Muscle of leg (tissue), 3 donors: ENCODE measurements at regions not wholly inside any gene's neighbourhood (a gene's known extent, or its start where the extent isn't known, plus 50 kb on each side); places are given as distances from the start of the nearest gene placed in this dataset.

ENCODE experiments used
- DNase-seq: peaks from one replicate; pipeline ENCODE4 v3.0.0; 2013
- H3K27ac ChIP-seq: one replicate; pipeline ENCODE4 v1.5.1; 2013; ENCODE audit warnings: mild to moderate bottlenecking, low read length, control low read depth
- H3K27me3 ChIP-seq: one replicate; pipeline ENCODE4 v1.6.1; 2013; ENCODE audit warnings: low read length; ENCODE audit not compliant: control insufficient read depth, insufficient read depth
- H3K36me3 ChIP-seq: one replicate; pipeline ENCODE4 v1.6.1; 2013; ENCODE audit warnings: low read length; ENCODE audit not compliant: control insufficient read depth, insufficient read depth
- H3K4me1 ChIP-seq: one replicate; pipeline ENCODE4 v1.6.1; 2013; ENCODE audit warnings: low read length; ENCODE audit not compliant: control insufficient read depth, insufficient read depth
- H3K4me3 ChIP-seq: one replicate; pipeline ENCODE4 v1.5.1; 2013; ENCODE audit warnings: low read length, control low read depth
- H3K9me3 ChIP-seq: replicated peaks from 2 replicates; pipeline ENCODE4 v1.6.1; 2013; ENCODE audit warnings: low read depth, low read length; ENCODE audit not compliant: control insufficient read depth
- WGBS: methylation state at CpG from one replicate; pipeline ENCODE4 v1.1.5; 2013; ENCODE audit warnings: missing lambda C conversion rate; ENCODE audit not compliant: insufficient coverage; 5-methylcytosine and 5-hydroxymethylcytosine counted together

DNA sequence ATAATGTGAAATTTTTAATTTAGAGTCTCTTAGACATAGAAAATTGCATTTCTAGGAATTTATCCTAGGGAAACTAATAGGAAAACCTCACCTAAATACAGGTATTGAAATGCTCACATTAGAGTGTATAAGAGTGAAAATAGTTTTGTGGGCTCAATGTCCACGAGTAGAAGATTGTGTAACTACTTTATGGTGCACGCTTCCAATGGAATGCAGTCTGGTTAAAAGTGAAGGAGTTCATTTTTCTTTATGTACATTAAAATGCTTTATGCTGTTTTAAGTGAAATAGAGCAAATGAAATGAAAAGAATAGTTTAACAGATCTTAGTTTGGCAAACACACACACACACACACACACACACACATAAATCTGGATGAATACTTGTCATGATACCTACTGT, 278.2 kb downstream of the USP25 start:
- Histone ChIP-seq H3K27me3 (no peaks in the 10 kb centered on the region), H3K27ac (no peak overlapping the region), H3K9me3 (no peaks in the 10 kb centered on the region), H3K4me1 (no peaks in the 10 kb centered on the region), H3K4me3 (no peak overlapping the region), H3K36me3 (no peaks in the 10 kb centered on the region)
- WGBS, result no CpG with 5 or more reads among the region's 2 CpGs
- no peak for DNase-seq

DNA sequence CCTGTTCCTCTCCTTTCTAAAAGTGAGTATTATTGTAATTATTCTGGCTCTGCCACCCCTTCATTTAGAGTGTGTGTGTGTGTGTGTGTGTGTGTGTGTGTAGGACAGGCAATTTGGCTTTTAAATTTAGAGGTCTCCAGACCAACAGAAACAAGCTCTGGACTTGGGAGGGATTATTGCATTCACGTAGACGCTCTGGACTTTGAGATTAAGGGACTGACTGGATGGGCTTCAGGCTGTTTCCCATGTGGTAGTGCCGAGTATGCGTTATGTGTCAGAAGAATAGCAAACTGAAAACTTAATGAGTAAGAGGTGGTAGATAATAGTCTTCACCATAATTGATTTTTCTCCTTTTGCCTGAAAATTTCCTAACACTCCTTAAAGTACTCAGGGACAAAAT, 281.9 kb downstream of the USP25 start:
- WGBS, result no CpG with 5 or more reads among the region's 4 CpGs
- no peaks in the 10 kb centered on the region for H3K4me1 ChIP-seq
- no peaks in the 10 kb centered on the region for H3K27me3 ChIP-seq
- no peak for DNase-seq
- no peaks in the 10 kb centered on the region for H3K9me3 ChIP-seq
- H3K27ac ChIP-seq, result no peak overlapping the region
- H3K4me3 ChIP-seq, result no peak overlapping the region
- no peaks in the 10 kb centered on the region for H3K36me3 ChIP-seq

DNA sequence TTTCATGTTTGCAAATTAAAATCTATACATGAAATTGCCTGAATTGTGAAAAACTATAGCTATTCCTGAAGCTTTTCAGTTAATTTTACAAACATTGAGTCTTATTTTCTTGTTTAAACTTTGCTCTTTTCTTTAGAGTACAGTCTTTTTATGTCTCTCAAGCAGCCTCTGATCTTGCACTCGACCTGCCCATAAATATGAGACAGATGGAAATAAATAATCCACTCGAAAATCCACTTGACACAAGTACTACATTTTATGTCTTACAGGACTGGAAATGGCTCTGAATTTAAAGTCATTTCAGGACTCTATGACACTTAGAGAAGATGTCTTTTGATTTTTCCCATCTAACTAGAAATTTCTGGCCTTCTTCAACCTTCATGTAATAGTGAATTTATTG, 283.8 kb downstream of the USP25 start:
- H3K27me3 ChIP-seq, result no peaks in the 10 kb centered on the region
- no peak overlapping the region for H3K27ac ChIP-seq
- H3K4me3 ChIP-seq, result no peak overlapping the region
- DNase-seq, result no peak
- no CpG with 5 or more reads among the region's 2 CpGs for WGBS
- H3K4me1 ChIP-seq, result no peaks in the 10 kb centered on the region
- H3K9me3 ChIP-seq, result no peaks in the 10 kb centered on the region
- H3K36me3 ChIP-seq, result no peaks in the 10 kb centered on the region

DNA sequence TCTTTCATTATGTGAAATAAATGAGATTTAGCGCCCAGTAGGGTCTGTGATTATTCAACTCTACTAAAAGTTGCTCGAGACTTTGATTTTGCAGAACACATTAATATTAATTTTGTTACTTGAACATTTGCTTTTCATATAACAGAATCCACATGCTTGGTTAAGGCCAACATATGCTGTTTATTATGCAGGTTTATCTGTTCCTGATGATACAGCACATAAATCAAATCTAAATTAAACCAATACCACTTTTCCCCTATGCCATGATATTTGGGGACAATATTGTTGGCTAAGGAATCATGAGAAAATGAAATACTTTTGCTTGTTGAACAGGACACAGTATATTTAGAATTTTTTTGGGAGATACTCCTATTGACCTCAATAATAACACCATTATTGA, 291.1 kb downstream of the USP25 start:
- Histone ChIP-seq H3K4me3 (no peak overlapping the region), H3K27ac (no peak overlapping the region), H3K27me3 (no peaks in the 10 kb centered on the region), H3K4me1 (no peaks in the 10 kb centered on the region), H3K36me3 (no peaks in the 10 kb centered on the region), H3K9me3 (no peaks in the 10 kb centered on the region)
- no peak for DNase-seq
- WGBS, result no CpG with 5 or more reads among the region's 2 CpGs

DNA sequence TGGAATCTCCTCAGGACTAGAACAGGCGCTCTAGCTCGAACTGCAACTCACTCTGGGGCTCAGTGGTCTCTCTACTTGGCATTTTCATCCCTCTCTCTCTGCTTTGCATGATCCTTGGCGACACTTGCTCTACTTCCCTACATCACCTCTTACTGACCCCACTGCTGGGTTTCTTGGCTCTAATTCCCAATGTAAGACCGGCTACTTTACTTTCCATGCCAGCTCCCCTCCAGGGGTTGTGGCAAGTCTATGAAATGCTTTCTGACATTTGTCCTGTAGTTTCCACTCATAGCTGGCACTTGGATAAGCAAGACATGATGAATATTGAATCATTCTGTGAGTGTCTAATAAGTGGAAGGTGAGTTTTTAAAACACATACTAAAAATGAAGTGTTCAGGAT, 292.3 kb downstream of the USP25 start:
- 81% methylated on average over 3 of the region's 4 CpGs for WGBS

DNA sequence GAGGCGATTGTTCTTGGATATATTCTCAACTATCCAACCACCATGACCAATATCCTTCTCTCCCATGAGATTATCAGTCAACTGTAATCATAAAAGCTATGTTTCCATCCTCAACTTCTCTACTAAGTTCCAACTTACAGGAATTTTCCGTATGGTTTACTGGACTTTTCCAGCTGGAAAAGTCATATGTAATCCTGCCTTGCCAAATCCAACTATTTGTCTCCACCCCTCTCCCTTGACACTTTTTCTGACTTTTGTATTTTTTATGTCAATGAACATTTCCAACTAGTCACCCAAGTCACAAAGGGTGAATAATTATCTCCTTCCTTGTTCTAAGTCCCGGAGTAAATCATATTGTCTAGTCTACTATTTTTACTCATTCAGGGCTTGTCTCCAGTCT, 293.1 kb downstream of the USP25 start:
- Histone ChIP-seq H3K4me3 (no peak overlapping the region), H3K9me3 (no peaks in the 10 kb centered on the region), H3K27me3 (no peaks in the 10 kb centered on the region), H3K36me3 (no peaks in the 10 kb centered on the region), H3K27ac (no peak overlapping the region), H3K4me1 (no peaks in the 10 kb centered on the region)
- peak; percentile 91 for DNase-seq
- 62% methylated on average over 2 of the region's 3 CpGs for WGBS

More for the DNA sequence above, 292.3 kb downstream of the USP25 start:
- Histone ChIP-seq H3K36me3 (no peaks in the 10 kb centered on the region), H3K4me3 (no peak overlapping the region), H3K27ac (no peak overlapping the region), H3K9me3 (no peaks in the 10 kb centered on the region), H3K4me1 (no peaks in the 10 kb centered on the region), H3K27me3 (no peaks in the 10 kb centered on the region)
- DNase-seq, result no peak

DNA sequence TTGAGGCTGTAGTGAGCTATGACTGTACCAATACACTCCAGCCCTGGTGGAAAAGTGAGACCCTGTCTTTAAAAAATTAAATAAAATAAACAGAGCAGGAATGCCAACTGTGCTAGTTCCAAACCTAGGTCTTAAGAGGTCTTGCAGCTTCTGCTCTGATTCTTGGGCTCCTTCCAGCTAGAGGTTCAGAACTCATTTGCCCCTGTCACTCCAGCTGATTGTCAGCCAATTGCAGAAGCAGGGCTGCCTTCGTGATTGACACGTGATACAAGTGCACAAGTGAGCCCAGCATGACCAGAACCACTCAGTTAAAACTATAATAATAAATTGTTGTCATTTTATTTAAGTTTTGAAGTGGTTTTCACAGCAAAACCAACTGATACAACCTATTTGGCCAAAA, 298.4 kb downstream of the USP25 start:
- H3K4me3 ChIP-seq, result no peak overlapping the region
- H3K27me3 ChIP-seq, result no peaks in the 10 kb centered on the region
- H3K27ac ChIP-seq, result no peak overlapping the region
- no peaks in the 10 kb centered on the region for H3K9me3 ChIP-seq
- H3K36me3 ChIP-seq, result no peaks in the 10 kb centered on the region
- WGBS, result no CpG with 5 or more reads among the region's 2 CpGs
- DNase-seq, result peak; percentile 42
- H3K4me1 ChIP-seq, result no peaks in the 10 kb centered on the region

DNA sequence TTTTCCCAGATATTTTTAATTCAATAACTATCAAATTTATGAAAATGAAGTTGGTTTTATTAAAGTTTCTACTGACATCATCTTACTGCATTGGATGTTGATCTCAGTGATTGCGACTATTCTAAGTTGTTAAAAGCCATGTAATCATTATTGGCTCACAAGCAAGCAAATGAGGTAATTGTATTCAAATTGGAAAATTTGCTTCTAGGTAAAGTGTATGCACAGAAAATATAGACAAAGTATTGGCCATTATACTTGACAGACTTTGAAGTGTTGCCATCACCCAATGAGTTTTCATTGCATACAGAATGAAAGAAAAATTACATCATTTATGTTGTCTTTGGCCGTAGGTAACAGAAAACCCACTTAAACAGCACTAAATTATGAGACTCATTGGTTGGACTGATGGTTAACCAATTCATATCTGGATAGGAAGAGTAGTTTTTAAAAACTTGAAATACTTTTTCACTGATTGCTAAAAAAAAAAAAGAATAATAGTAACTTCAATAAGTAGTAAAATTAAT, 299.2 kb downstream of the USP25 start:
- Histone ChIP-seq H3K4me3 (no peak overlapping the region), H3K36me3 (no peaks in the 10 kb centered on the region), H3K9me3 (no peaks in the 10 kb centered on the region), H3K4me1 (no peaks in the 10 kb centered on the region), H3K27me3 (no peaks in the 10 kb centered on the region), H3K27ac (no peak overlapping the region)
- DNase-seq, result peak; percentile 57
- no CpG with 5 or more reads among the region's 2 CpGs for WGBS

DNA sequence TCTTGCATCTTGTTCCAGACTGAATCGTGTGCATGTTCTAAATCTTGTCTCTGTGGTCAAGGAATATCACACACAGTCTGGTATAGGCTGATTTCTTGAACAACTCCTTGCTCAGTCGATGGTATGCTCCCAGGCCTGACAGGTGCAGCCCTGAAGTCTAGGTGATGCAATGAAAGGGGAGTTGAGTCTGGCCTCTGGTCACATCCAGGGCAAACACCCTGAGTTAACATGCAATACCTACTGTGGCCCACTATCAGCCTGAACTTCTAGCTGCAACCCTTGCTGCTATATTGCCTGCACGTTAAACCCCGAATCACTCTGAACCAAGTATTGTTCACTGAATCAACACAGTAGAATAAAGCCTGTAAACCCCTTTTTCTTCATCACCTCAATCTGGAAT, 303.4 kb downstream of the USP25 start:
- WGBS, result 100% methylated on average over 2 of the region's 4 CpGs
- Histone ChIP-seq H3K36me3 (no peaks in the 10 kb centered on the region), H3K4me1 (no peaks in the 10 kb centered on the region), H3K4me3 (no peak overlapping the region), H3K9me3 (no peaks in the 10 kb centered on the region), H3K27me3 (no peaks in the 10 kb centered on the region), H3K27ac (no peak overlapping the region)
- no peak for DNase-seq

DNA sequence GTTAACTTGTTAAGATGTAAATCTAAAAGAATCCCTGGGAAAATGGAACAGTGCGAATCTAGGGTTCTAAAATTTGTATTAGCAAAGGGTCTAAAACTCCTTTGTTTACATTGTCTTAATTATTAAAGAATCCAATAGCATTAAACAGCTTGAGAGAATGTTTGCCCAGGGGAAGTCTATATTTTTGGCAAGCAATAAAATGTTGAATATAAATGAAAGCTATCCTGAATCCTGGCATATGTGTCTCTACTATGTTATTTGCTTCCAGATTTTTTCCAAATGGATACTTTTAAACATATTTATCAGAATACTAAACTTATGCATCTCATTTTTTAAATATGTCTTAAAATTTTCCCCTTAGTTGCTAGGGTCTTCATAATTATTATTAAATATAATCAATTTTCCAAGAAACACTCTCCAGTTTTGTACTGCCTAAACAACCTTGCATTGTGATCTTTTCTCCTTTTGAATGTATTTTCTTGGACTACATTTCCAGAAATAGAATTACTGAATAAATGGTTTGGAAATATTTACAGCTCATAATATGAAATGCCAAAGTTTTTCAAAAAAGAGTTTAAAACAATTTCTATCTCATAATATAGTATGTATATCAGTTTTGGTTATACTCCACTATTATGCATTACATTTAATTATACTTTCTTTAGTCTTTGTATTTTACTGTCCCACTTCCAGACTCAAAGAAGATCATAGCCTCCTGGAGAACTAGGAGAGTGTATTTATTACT, 304.8 kb downstream of the USP25 start:
- no CpG with 5 or more reads among the region's 1 CpG for WGBS
- DNase-seq, result peak; percentile 87
- Histone ChIP-seq H3K27ac (peak overlapping the region; percentile 22), H3K27me3 (no peaks in the 10 kb centered on the region), H3K4me1 (no peaks in the 10 kb centered on the region), H3K36me3 (no peaks in the 10 kb centered on the region), H3K9me3 (no peaks in the 10 kb centered on the region), H3K4me3 (no peak overlapping the region)
